Testis (tissue), 2 donors: ENCODE measurements at regions not wholly inside any gene's neighbourhood (a gene's known extent, or its start where the extent isn't known, plus 50 kb on each side); places are given as distances from the start of the nearest gene placed in this dataset.

ENCODE experiments used
- CTCF ChIP-seq, 3 experiments: fragments of 450-650 bp in 2 of 3; fragments of 200-600 bp in 1 of 3; sonication (generic) in 1 of 3; IDR thresholded peaks; one replicate each; pipeline ENCODE4 v1.5.1; 2016 to 2019; ENCODE audit warnings: antibody characterized with exemption in 3 of 3, mild to moderate bottlenecking in 2 of 3, moderate library complexity in 1 of 3
- POLR2A ChIP-seq: fragments of 450-650 bp; IDR thresholded peaks from one replicate; pipeline ENCODE4 v1.6.1; 2017; ENCODE audit warnings: antibody characterized with exemption, mild to moderate bottlenecking, moderate library complexity

GRCh38 chr4:110961066-110961465 lies 338.2 kb upstream of the PITX2 start:
- no peak for TF ChIP-seq CTCF (IDR thresholded peaks at IDR 0.05)
- no peak for TF ChIP-seq POLR2A
